CD14-positive monocyte (primary cell): ENCODE measurements at regions not wholly inside any gene's neighbourhood (a gene's known extent, or its start where the extent isn't known, plus 50 kb on each side); places are given as distances from the start of the nearest gene placed in this dataset.

Experiments
- DNase-seq, 3 donors: peaks; one replicate each; pipeline ENCODE4 v3.0.0-alpha.2; 2011 to 2022
- H2AFZ ChIP-seq: 2 replicates; pipeline ENCODE4 v1.6.0; 2012; ENCODE audit warnings: mild to moderate bottlenecking, low read depth, low read length, inconsistent platforms; ENCODE audit not compliant: insufficient read depth, poor library complexity, severe bottlenecking
- H3K27ac ChIP-seq, 2 donors: 1 replicate in 1 of 2; 2 replicates in 1 of 2; pipeline ENCODE4 v1.5.1; 2012 to 2013; ENCODE audit warnings: low read length in 2 of 2, control low read depth in 1 of 2, inconsistent platforms in 1 of 2, low read depth in 1 of 2, mild to moderate bottlenecking in 1 of 2
- H3K27me3 ChIP-seq, 2 donors: one replicate each; pipeline versions ENCODE4 v1.6.0 to v1.6.1; 2011 to 2013; ENCODE audit warnings: low read length in 2 of 2; ENCODE audit not compliant: control insufficient read depth in 2 of 2, insufficient read depth in 2 of 2
- H3K36me3 ChIP-seq, 2 donors: replicated peaks in 1 of 2; 1 replicate in 1 of 2; 2 replicates in 1 of 2; pipeline versions ENCODE4 v1.5.1 to v1.6.1; 2012 to 2013; ENCODE audit warnings: low read length in 2 of 2, control low read depth in 1 of 2, inconsistent platforms in 1 of 2, mild to moderate bottlenecking in 1 of 2; ENCODE audit not compliant: insufficient read depth in 2 of 2, control insufficient read depth in 1 of 2
- H3K4me1 ChIP-seq, 2 donors: 1 replicate in 1 of 2; 2 replicates in 1 of 2; pipeline versions ENCODE4 v1.5.1 to v1.6.1; 2012 to 2013; ENCODE audit warnings: low read length in 2 of 2, control low read depth in 1 of 2, inconsistent platforms in 1 of 2, mild to moderate bottlenecking in 1 of 2, moderate library complexity in 1 of 2; ENCODE audit not compliant: insufficient read depth in 2 of 2, control insufficient read depth in 1 of 2
- H3K4me2 ChIP-seq: replicated peaks from 2 replicates; pipeline ENCODE3; 2012; ENCODE audit warnings: low read length, moderate library complexity, mild to moderate bottlenecking; ENCODE audit not compliant: poor library complexity, severe bottlenecking; ENCODE audit errors: extremely low read depth
- H3K4me3 ChIP-seq, 3 experiments: fragments of 200-600 bp in 1 of 3; sonication (generic) in 1 of 3; replicated peaks in 1 of 3; 1 replicate in 2 of 3; 2 replicates in 1 of 3; pipeline ENCODE4 v1.5.1; 2011 to 2013; ENCODE audit warnings: low read length in 3 of 3, mild to moderate bottlenecking in 3 of 3, control low read depth in 2 of 3, low read depth in 2 of 3, inconsistent platforms in 1 of 3, moderate library complexity in 1 of 3
- H3K79me2 ChIP-seq: 2 replicates; pipeline ENCODE4 v1.6.0; 2012; ENCODE audit warnings: mild to moderate bottlenecking, control low read depth, inconsistent platforms, low read length, moderate library complexity; ENCODE audit not compliant: insufficient read depth
- H3K9ac ChIP-seq: 2 replicates; pipeline ENCODE4 v1.6.0; 2017; ENCODE audit warnings: low read length, mild to moderate bottlenecking; ENCODE audit not compliant: insufficient read depth, poor library complexity, severe bottlenecking
- H3K9me3 ChIP-seq, 2 donors: replicated peaks in 1 of 2; 1 replicate in 1 of 2; 2 replicates in 1 of 2; pipeline versions ENCODE4 v1.5.1 to v1.6.1; 2012 to 2013; ENCODE audit warnings: low read length in 2 of 2, control low read depth in 1 of 2; ENCODE audit not compliant: control insufficient read depth in 1 of 2, insufficient read depth in 1 of 2
- H4K20me1 ChIP-seq: 2 replicates; pipeline ENCODE4 v1.6.0; 2012; ENCODE audit warnings: mild to moderate bottlenecking, low read length, control low read depth, moderate library complexity; ENCODE audit not compliant: insufficient read depth
- H3K27ac Mint-ChIP-seq, 7 donors: one replicate each; pipeline ENCODE4 v1.8.0; 2020; ENCODE audit warnings: mild to moderate bottlenecking in 7 of 7, mixed read lengths in 7 of 7, moderate library complexity in 6 of 7, inconsistent platforms in 2 of 7
- H3K27me3 Mint-ChIP-seq, 3 donors: one replicate each; pipeline ENCODE4 v1.8.0; 2021 to 2022; ENCODE audit warnings: low read depth in 3 of 3, mild to moderate bottlenecking in 3 of 3, mixed read lengths in 3 of 3, moderate library complexity in 3 of 3, inconsistent platforms in 1 of 3
- H3K36me3 Mint-ChIP-seq, 2 donors: one replicate each; pipeline ENCODE4 v1.8.0; 2020; ENCODE audit warnings: mixed read lengths in 2 of 2, inconsistent platforms in 1 of 2, mild to moderate bottlenecking in 1 of 2
- H3K4me1 Mint-ChIP-seq: one replicate; pipeline ENCODE4 v1.8.0; 2020; ENCODE audit warnings: mild to moderate bottlenecking, mixed read lengths
- H3K4me3 Mint-ChIP-seq, 2 donors: one replicate each; pipeline ENCODE4 v1.8.0; 2020; ENCODE audit warnings: mild to moderate bottlenecking in 2 of 2, mixed read lengths in 2 of 2, moderate library complexity in 1 of 2
- H3K9me3 Mint-ChIP-seq, 7 donors: one replicate each; pipeline ENCODE4 v1.8.0; 2020 to 2022; ENCODE audit warnings: mixed read lengths in 7 of 7, mild to moderate bottlenecking in 6 of 7, moderate library complexity in 6 of 7, inconsistent platforms in 2 of 7
- WGBS: methylation state at CpG from one replicate; pipeline ENCODE4 v1.1.5; 2013; ENCODE audit warnings: missing lambda C conversion rate; ENCODE audit not compliant: insufficient coverage; 5-methylcytosine and 5-hydroxymethylcytosine counted together
- intact Hi-C, 2 donors: fragments of 100-400 bp; cut with micrococcal nuclease; formaldehyde crosslinking; loops; one replicate each; pipeline versions ENCODE4 v1.15.0 to v1.15.1; 2023
- TF ChIP-seq, protein P1 (sequence below): fragments of 200-600 bp; IDR thresholded peaks from one replicate; pipeline ENCODE4 v1.8.0; 2022; ENCODE audit warnings: antibody characterized with exemption, mild to moderate bottlenecking

DNA sequence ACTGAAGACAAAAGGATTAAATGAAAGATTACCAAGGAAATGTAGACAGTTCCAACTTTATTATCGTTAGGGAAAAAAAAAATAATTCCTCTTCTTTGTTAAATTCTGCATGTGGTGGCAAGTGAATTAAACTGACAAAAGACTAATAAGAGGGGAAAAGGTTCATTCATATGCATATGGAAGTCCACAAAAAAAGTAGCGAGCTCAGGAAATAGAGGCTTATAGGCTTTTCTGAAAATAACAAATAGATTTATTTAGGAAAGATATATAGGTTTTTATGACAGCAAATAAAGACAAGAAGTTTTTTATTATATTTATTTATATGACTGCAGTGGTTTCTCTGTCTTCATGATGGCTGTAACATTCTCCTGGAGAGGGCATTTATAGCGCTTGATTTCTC lies 246.0 kb downstream of the NAF1 start:
- H3K9me3 Mint-ChIP-seq: peaks cover 0 to 9% (median under 1%) of the 10 kb centered on the region in 7 donors
- Histone ChIP-seq H3K9ac (no peak overlapping the region), H4K20me1 (no peaks in the 10 kb centered on the region), H3K27ac (no peak overlapping the region), H3K4me3 (no peak overlapping the region), H3K79me2 (no peaks in the 10 kb centered on the region), H3K27me3 (no peaks in the 10 kb centered on the region), H3K36me3 (no peaks in the 10 kb centered on the region), H3K9me3 (no peaks in the 10 kb centered on the region), H2AFZ (no peak overlapping the region), H3K4me2 (no peak overlapping the region), H3K4me1 (no peaks in the 10 kb centered on the region)
- H3K36me3 Mint-ChIP-seq: no peaks in the 10 kb centered on the region
- H3K27me3 Mint-ChIP-seq: no peaks in the 10 kb centered on the region
- intact Hi-C loops: no loop called here
- H3K4me1 Mint-ChIP-seq: no peaks in the 10 kb centered on the region
- no CpG with 5 or more reads among the region's 3 CpGs for WGBS
- TF ChIP-seq, protein P1, sequence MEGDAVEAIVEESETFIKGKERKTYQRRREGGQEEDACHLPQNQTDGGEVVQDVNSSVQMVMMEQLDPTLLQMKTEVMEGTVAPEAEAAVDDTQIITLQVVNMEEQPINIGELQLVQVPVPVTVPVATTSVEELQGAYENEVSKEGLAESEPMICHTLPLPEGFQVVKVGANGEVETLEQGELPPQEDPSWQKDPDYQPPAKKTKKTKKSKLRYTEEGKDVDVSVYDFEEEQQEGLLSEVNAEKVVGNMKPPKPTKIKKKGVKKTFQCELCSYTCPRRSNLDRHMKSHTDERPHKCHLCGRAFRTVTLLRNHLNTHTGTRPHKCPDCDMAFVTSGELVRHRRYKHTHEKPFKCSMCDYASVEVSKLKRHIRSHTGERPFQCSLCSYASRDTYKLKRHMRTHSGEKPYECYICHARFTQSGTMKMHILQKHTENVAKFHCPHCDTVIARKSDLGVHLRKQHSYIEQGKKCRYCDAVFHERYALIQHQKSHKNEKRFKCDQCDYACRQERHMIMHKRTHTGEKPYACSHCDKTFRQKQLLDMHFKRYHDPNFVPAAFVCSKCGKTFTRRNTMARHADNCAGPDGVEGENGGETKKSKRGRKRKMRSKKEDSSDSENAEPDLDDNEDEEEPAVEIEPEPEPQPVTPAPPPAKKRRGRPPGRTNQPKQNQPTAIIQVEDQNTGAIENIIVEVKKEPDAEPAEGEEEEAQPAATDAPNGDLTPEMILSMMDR: no peak
- no peak for DNase-seq
- no peak overlapping the region for H3K27ac Mint-ChIP-seq
- H3K4me3 Mint-ChIP-seq: no peak overlapping the region

DNA sequence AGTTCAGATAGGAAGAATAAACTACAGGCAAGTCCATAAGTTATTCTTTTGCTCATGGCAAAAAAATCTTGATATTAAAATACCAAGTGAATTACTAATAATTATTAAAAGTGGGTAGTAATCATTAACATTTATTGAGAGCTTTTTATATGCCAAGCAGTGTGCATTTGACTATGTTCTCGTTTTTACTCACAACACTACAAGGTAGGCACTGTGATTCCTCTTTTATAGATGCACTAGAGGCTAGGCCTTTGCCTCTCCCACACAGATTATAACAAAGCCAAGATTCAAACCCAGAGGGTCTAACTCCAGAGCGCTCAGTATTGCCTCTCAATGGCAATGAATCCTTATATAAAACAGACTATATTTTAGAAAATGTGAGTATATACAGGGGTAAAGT lies 254.2 kb downstream of the NAF1 start:
- Histone ChIP-seq H3K4me3 (no peak overlapping the region), H3K9ac (no peak overlapping the region), H3K9me3 (peaks cover 11% of the 10 kb centered on the region in 2 donors), H3K27ac (no peak overlapping the region), H3K79me2 (no peaks in the 10 kb centered on the region), H3K4me1 (no peaks in the 10 kb centered on the region), H4K20me1 (no peaks in the 10 kb centered on the region), H3K36me3 (no peaks in the 10 kb centered on the region), H2AFZ (no peak overlapping the region), H3K4me2 (no peak overlapping the region), H3K27me3 (no peaks in the 10 kb centered on the region)
- Mint-ChIP-seq H3K9me3 (peaks cover 2 to 14% (median 6%) of the 10 kb centered on the region in 7 donors), H3K27ac (no peak overlapping the region), H3K4me1 (no peaks in the 10 kb centered on the region), H3K27me3 (peaks cover 0 to 2% (median 2%) of the 10 kb centered on the region in 3 donors), H3K36me3 (no peaks in the 10 kb centered on the region), H3K4me3 (no peak overlapping the region)
- WGBS: no CpG with 5 or more reads among the region's 2 CpGs
- DNase-seq: no peak
- TF ChIP-seq, protein P1: no peak
- intact Hi-C loops: no loop called here
